ENCODE measurements at regions not wholly inside any gene's neighbourhood (a gene's known extent, or its start where the extent isn't known, plus 50 kb on each side); places are given as distances from the start of the nearest gene placed in this dataset.

GRCh38 chr10:52836816-52837215, 64.2 kb upstream of the MBL2 start:
- TF ChIP-seq CTCF (IDR thresholded peaks at IDR 0.05) (no peak), POLR2A (IDR thresholded peaks at IDR 0.05) (no peak)
